T-helper 1 cell (primary cell): ENCODE measurements at regions not wholly inside any gene's neighbourhood (a gene's known extent, or its start where the extent isn't known, plus 50 kb on each side); places are given as distances from the start of the nearest gene placed in this dataset.

Experiments used
- DNase-seq, 5 donors: peaks; one replicate each; pipeline ENCODE4 v3.0.0-alpha.2; 2012 to 2020

DNA sequence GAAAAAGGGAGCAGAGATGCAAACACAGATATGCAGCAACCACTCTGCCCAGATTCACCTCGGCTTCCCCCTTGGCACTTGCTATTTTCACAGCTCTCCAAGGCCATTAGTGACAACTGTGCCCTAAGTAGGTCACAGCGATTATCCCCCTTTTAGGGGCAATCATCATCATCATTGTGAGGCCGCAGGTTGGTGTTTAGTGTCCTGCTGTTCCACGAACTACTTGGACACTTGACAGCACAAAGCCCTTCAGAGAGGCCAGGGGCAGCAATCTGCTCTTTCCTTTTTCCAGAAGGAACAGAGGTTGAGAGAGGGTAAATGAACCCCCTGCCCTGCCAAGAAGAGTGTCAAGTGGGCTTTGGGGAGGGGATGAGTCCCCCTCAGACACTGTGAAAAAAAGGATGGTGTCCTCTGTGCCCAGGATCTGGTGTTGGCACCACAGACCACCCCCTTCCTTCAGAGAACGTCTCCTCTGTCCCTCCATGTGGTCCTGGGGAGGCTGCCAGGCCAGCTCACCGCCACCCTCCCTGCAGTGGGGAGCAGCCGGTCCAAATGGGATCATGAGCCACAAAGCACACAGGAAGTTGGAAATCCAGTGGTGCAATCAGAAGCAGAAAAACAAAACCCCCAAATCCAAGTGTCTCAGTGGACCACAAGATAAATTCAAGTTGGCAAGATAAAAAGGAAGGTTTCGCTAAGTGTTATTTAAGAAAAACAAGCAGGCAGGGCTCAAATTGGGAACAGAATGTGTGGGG lies 78.4 kb upstream of the MED9 start:
- no peak for DNase-seq

DNA sequence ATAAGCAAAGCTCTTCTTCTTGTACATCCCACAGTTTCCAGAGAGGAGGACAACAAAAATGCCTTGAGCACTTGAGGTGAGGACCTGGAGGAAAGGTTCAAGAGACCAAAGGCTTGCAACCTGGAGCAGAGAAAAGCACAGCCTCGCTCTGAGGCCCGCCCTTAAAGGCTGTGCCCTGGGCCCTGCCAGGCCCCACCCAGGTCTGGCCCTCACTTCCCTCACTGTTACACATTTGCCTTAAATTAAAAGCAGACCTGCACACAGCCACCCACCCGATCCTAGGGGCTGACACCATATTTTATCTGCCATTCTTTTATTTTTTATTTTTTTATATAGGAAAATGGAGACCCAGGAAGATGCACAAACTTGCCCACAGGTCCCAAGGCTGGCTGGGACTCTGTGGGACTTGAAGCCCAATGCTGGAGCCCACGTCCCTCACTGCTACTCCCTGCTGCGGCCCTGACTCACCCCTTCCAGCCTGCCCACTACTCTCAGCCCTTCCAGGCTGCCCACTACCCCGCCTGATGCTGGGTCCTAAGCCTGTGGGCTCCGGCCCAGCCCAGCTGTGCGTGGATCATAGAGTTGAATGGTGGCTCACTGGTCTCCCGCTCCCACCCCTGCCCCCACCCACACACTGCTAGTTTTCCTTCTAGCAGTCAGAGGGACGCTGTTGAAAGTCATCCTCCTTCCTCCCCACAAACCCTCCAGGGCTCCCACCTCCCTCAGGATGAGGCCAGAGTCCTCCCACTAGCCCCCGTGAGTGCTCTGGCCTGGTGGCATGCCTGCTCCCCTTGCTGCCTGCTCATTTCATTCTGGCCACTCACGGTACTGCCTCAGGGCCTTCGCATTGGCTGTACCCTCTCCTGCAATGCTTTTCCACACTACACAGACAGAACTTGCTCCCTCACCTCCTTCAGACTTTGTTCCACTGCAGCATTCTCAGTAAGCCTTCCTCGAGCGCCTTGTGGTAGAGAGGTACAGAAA lies 77.6 kb upstream of the MED9 start:
- DNase-seq, result no peak

DNA sequence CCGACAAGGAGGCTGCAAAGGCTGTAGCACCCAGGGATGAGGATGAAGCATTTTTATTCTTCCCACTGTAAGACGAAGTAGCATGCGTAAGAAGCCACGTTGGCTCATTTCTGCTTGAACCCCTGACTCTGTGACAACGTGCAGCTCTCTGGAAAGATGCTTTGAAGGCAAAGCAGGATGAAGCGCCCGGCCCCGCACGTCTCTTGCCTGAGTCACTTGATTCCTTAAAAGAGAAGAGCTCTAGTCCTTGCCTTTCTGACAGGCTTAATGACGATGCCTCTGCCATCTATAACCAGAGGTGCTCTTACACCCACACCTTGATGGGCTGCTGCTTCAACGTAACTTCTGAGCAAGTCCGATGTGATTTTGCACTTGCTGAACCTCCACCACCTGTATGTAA lies 76.7 kb upstream of the MED9 start:
- no peak for DNase-seq

DNA sequence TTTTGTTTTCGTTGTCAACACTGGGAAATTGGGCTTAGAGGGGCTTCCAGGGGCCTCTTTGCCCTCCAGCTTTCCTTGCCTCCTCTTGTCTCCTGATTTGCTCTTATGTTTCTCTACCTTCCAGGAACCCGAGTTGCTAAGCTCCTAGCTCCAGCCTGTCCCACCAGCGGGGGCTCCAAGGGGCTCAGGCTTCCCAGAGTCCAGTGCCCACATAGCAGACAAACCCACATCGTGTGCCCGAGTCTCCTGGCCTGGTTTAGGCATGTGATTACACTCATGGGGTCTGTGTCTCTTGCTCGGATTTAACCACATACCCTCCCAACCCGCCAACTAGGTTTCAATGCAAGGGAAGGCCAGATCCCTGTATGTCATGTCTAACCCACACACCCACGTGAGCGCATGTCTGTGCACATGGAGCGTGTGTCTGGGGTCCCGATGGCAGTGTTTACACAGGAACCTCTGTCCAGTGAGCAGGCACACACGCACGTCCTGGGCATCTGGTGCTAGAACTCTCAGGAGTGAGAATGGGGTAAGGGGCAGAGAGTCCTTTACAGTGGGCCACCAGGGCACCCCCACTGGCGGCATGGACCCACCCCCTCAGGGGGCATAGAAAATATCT lies 76.1 kb upstream of the MED9 start:
- no peak for DNase-seq

DNA sequence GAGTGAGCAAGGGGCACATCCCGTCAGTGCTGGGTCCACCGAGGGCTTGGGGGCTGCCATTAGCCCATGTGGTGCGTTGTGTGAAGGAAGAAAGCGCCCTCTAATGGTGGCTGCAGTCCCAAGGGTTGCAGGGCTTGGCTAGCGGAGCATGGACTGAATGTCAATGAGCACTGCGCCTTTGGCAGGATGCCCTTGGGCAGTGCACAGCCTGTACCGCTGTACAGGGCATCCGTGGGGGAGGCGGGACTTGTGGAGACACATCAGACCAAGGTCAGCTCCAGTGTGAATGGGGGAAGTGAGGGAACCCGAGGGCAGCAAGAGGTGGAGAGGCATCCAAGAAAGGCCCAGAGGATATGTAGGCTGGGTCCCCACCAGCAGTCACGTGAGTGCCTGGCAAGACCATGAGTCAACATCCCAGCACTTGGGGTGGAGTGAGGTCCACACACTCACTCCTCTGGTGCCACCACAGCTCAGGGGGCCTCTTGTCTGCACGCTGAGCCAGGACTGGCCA lies 75.5 kb upstream of the MED9 start:
- no peak for DNase-seq

DNA sequence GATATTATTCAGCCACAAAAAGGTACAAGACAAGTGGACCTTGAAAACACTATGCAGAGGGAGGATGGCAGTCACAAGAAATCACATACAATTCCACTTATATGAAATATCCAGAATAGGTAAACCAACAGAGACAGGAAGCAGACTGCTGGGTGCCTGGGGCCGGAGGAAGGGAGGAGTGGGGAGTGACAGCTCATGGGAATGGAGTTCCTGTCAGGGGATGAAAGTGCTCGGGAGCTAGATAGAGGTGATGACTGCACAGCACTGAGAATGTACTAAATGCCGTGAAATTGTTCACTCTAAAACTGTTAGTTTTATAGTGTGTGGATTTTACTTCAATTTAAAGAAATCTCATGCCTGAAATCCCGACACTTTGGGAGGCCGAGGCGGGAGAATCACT lies 74.2 kb upstream of the MED9 start:
- DNase-seq, result no peak

DNA sequence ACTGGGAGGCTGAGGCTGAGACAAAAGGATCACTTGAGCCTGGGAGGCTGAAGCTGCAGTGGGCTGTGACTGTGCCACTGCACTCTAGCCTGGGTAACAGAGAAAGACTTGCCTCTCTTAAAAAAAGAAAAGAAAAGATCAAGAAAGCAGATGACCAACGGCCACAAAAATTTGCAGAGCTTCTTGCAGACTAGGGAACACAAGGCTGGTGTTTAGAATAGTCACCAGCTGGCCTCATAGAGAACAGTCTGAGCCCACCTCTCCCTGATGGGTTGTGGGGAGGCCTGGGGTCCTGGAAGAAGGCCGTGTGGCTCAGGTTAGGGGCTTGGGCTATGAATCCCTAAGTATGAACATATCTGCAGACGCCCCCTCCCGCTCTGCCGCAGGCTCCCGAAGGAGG lies 73.7 kb upstream of the MED9 start:
- DNase-seq, result no peak

DNA sequence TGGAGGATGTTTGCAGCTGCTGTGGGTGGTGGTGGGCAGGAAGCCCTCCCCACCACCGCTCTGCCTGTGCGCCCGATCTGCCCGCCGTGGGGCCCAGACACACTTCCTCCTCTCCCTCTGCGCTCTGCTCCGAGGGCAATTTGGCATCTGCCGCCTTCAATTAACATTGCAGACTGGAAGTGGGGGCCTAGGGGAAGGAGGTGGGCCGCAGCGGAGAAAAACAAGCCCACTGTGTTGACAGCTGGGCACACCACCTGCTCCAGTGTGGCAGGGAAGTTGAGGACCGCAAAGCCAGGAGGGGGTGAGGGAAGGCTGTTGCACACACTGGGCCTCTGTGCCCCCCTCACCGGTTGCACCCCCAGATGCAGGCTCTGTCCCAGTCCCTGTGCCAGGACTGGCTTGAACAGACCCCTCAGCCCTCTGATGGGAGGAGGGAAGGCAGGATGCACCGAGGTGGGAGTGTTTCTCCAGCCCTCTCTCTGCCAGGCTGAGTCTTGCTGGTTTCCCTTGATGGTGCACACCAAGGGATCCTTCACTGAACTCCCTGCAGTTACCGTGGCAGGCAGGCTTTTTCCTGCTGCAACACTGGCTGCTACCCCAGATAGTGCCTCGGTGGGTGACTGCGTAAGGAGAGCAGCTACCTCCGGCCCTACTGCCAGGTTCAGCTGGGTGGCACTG lies 72.8 kb upstream of the MED9 start:
- DNase-seq, result peak in 4 of 5 donors; percentile 23 to 64 (median 28)

DNA sequence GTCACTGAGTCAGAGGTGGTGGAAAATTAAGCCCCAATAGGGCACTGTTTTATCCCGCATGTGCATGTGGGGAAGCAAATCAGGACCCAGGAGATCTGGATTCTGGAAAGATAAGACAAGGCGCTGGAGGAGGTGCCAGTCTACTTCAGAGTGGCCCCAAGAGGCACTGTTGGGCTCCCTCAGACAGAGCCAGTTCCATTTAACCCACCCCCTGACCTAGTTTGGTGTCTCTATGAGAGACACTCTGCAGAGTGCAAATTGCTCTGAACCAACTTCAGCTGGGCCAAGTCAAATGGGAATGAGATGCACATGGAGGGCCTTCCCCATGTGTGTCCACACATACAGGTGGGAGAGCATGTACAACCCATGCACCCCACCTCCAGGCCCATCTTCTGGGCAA lies 71.1 kb upstream of the MED9 start:
- no peak for DNase-seq

DNA sequence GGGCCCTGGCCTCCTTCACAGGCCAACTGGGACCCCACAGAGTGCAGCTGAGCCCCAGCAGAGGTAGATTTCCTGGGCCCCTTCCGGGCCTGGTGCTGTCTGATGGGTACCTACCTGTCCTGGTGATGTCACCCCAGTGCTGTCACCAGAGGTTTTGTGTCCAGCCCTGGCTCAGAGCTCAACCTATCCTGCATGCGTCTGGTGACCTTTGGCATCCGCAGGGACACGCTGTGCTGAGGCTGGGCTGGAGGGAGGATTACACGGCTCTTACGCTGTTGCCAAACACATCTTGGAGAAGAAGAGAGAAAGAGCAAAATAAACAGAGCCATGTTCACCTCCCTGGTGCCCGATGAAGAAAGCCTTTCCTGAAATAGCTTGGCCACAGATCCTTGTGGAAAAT lies 70.6 kb upstream of the MED9 start:
- no peak for DNase-seq

DNA sequence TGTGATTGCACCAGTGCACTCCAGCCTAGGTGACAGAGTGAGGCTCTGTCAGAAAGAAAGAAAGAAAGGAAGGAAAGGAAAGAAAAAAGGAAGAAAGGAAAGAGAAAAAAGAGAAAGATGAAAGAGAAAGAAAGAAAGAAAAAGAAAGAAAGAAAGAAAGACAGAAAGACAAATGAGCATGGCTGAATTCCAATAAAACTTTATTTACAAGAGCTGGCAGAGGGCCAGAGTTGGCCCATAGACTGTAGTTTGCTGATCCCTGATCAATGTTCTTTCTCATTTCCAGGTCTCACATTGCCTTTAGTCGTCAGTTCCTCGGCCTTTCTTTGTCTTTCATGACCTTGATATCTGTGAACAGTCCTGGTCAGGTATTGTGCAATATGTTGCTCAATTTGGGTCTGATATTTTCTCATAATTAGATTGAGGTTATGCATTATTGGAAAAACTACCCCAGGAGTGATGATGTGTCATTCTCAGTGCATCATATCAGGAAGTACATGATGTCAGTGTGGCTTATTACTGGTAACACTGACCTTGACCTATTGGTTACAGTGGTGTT lies 68.5 kb upstream of the MED9 start:
- DNase-seq, result peak in 1 of 5 donors; percentile 56

DNA sequence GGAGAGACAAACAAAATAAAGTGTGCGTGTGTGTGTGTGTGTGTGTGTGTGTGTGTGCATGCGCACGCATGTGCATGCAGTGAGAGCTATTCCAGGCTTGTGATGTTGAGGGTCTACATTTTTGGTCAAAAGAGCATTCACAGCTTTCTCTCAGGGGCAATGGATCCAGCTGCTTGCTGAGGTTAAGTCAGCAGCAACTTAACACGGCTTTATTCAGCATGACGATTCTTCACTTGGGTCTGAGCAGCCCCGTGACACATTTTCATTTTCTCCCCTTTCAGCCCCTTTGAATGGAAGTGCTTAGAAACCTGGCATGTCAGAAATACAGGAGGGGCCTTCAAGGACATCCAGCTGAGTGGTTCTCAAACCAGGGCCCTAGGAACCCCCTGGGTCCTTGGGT lies 66.4 kb upstream of the MED9 start:
- no peak for DNase-seq

DNA sequence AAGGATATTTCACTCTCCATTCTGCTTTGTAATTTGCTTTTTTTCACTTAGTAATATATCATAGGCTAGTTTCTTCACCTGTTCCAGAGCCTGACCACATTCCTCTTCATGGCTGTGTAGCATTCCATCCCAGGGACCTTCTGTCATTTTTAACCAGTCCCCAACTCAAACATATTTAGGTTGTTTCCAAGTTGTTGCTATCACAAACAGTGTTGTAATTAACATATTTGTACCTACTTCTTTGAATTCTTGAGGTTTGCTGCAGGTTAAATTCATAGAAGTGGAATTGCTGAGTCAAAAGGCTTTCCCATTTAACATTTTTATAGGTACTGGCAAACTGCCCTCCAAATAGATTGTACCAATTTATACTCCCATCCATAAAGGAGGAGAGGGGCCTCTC lies 65.1 kb upstream of the MED9 start:
- DNase-seq, result no peak

DNA sequence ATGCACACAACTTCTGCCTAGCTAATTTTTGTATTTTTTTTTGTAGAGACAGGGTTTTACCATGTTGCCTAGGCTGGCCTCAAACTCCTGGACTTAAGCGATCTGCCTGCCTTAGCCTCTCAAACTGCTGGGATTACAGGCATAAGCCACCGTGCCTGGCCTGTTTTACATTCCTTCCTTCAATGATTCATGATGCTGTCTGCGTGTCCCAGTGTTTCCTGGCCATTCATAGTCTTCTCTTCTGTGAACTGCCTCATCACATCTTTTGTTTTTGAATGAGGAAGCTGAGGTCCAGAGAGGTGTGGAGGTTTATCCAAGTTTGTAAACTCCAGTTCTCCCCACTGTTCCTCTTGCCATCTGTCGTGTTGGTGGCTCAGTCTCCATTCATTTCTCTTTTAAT lies 64.5 kb upstream of the MED9 start:
- DNase-seq, result no peak

DNA sequence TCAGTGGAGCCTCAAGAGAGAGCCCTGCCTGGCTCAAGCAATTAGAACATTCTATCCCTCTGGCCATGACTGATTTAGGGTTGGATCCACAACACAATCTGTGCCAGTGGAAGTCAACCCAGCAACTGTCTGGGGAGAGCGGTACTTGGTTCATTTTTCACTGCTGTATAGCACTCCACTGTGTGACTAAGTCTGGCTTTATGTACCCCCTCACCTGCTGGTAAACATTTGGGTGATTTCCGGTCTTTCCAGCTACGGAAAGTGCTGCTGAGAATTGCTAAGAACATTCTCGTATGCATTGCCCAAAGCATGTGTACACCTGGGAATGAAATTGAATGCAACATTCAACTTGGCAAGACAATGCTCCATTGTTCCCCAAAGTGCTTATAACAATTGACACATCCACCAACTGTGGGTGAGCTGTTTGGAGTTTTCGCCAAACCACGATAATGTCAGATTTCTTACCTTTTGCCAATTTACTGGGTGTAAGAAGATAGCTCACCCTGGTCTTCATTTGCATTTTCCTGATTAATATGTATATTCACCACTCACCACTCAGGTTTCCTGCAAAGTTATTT lies 63.5 kb upstream of the MED9 start:
- DNase-seq, result no peak

DNA sequence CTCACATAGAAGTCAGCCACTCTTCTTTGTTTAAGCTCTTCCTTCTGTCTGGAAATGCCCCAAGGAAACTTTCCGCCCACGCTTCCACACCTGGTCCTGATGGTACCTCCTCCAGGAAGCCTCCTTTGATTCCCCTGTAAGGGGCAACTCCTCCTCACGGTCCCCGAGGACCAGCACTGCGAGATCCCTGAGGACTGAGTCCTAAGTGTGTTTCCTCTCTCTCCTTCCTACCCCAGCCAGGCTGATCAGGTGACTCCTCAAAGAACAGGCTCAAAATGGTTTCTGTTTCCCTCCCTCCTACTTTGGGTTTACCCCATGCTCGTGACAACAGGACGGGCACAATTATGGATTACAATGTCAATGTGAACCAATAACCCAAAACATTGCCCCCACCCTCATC lies 63.0 kb upstream of the MED9 start:
- no peak for DNase-seq

DNA sequence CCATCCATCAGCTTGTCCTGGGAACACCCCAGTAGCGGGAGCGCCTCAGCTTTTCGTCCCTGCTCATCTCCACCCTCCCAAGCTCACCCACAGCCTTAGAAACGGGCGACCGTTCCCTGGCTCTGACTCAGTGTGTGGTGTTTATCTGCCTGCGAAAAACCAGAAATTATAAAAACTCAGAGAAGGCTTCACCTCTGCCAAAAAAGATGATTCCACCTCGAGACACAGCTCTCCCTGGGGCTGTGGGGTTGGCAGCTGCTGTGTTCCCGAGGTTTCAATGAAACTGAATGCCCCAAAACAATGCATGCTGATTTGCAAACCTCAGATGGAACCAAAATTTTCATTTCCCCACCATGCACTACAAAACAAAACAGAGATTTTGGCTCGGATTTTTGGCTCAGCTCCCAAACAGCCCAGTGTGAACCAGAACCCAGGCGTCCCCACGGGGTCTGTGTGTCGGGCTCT lies 62.4 kb upstream of the MED9 start:
- no peak for DNase-seq

DNA sequence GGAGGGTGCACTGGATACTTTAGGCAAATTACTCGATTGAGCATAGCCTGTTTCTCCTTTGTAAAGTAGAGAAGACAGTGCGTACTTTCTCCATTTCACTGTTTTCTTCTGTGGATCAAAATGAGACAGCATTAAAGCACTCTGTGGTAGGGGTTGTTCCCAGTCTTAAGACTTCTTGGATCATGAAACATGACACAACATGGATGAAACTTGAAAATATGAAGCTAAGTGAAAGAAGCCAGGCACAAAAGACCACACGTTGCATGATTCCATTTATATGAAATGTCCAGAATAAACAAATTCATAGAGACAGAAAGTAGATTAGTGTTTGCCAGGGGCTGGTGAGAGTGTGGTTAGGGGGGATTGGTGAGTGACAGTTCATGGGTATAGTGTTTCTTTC lies 61.8 kb upstream of the MED9 start:
- no peak for DNase-seq

DNA sequence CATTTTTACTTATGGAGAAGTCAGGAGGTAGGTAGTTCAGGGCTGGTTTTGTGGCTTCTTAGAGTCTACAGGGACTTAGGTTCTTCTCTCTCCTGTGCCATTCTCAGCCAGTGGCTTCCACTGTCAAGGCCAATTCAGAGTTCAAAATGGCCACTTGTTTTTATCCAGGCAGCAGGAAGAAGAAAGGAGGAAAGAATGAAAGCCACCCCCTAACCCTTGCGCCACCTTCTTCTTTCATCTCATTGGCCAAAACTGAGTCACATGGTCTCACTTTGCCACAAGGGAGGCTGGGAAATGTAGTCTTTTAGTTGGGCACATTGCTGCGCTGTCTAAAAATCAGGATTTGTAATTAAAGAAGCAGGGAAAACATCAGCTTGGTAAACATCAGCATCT lies 60.8 kb upstream of the MED9 start:
- peak in 1 of 5 donors; percentile 81 for DNase-seq

DNA sequence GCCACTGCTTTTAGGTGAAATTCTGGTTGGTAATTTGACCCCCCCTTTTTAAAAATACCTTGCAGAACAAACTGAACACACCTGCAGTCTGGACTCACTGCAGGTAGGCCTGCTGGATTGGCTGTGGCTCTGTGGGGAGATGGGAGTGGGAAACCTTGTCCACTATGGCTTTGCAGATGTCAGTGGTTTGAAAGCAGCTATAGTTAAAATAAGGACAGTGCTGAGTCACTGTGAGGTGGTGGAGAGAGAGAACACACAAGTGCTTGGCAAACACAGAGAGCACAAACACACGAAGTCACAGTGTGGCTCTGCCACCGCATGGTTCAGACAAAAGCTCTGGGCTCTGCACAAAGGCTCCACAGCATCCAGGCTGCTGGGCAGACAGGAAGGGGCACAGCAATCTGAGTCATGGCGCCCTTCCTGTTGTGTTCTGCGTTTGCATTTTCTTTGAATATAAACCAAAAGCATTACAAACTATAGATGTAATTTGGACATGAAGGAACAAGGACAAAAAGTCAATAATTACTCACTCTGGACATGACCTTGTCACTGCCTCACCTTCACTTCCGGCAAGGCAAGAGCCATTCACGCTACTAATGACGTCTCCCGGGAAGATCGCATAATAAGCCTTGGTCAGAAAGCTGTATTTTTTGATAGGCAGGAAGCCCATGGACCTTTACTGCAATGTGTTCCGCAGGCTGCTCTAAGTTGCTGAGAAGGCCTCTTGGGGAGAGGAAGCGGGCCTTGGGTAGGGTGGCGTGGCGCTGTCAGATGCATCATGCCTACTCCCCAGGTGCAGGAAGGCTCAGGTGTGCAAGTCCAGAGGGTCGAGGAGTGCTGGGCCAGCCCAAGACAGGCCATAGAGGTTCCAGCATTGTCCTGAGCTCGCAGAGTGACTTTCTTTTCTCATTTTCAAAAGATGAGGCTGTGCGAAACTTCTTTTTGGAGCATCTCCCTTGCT lies 60.1 kb upstream of the MED9 start:
- peak in 1 of 5 donors; percentile 81 for DNase-seq

DNA sequence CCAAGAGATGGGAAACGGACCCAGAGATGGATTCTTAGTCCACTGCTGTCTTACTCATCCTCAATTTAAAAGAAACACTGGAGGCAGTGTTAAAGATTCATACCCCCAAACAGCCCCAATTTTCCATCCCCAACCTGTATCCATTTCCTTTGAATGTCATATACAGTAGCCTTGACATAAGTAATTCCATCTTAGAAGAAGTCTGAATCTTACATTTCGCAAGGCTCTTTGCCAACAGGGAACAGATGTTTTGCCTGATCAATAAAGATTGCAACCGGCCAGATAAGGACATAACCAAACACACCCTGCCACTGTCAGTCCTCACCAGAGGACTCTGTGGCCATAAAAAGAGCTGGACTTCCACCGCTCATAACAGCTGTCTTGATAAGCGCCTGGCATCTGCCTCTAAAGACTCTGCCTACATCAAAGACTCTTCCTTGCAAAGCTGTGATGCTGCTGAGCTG lies 59.0 kb upstream of the MED9 start:
- DNase-seq, result no peak
